GM23248 (cell line): ENCODE measurements at regions not wholly inside any gene's neighbourhood (a gene's known extent, or its start where the extent isn't known, plus 50 kb on each side); places are given as distances from the start of the nearest gene placed in this dataset.

Source experiments
- DNase-seq: peaks from one replicate; pipeline ENCODE4 v3.0.0-alpha.2; 2015
- H2AFZ ChIP-seq: fragments of 200-600 bp; sonication (generic); 2 replicates; pipeline ENCODE4 v1.6.1; 2016; ENCODE audit warnings: antibody characterized with exemption
- H3F3A ChIP-seq: fragments of 200-600 bp; sonication (generic); 2 replicates; pipeline ENCODE4 v1.6.1; 2016; ENCODE audit warnings: mild to moderate bottlenecking, antibody characterized with exemption, mixed run types; ENCODE audit not compliant: insufficient read depth
- H3K27ac ChIP-seq: fragments of 200-600 bp; sonication (generic); 2 replicates; pipeline ENCODE4 v1.5.1; 2016; ENCODE audit warnings: mild to moderate bottlenecking
- H3K27me3 ChIP-seq: fragments of 200-600 bp; sonication (generic); replicated peaks from 2 replicates; pipeline ENCODE4 v1.6.1; 2016; ENCODE audit warnings: mild to moderate bottlenecking; ENCODE audit not compliant: insufficient read depth
- H3K36me3 ChIP-seq: fragments of 200-600 bp; sonication (generic); 2 replicates; pipeline ENCODE4 v1.6.1; 2016; ENCODE audit warnings: low read depth, mild to moderate bottlenecking
- H3K4me1 ChIP-seq: fragments of 200-600 bp; sonication (generic); 2 replicates; pipeline ENCODE4 v1.6.1; 2016; ENCODE audit warnings: mild to moderate bottlenecking; ENCODE audit not compliant: insufficient read depth
- H3K4me2 ChIP-seq: fragments of 200-600 bp; sonication (generic); one replicate; pipeline ENCODE4 v1.6.1; 2016; ENCODE audit warnings: mild to moderate bottlenecking; ENCODE audit not compliant: unreplicated experiment
- H3K4me3 ChIP-seq: fragments of 200-600 bp; sonication (generic); 2 replicates; pipeline ENCODE4 v1.5.1; 2016; ENCODE audit warnings: mild to moderate bottlenecking
- H3K79me2 ChIP-seq: fragments of 200-600 bp; sonication (generic); 2 replicates; pipeline ENCODE4 v1.6.1; 2016; ENCODE audit warnings: mild to moderate bottlenecking; ENCODE audit not compliant: insufficient read depth
- H3K9ac ChIP-seq: fragments of 200-600 bp; sonication (generic); 2 replicates; pipeline ENCODE4 v1.6.1; 2016; ENCODE audit warnings: mild to moderate bottlenecking
- H3K9me2 ChIP-seq: fragments of 200-600 bp; sonication (generic); 2 replicates; pipeline ENCODE4 v1.6.1; 2016; ENCODE audit warnings: mixed run types, mild to moderate bottlenecking, moderate library complexity; ENCODE audit not compliant: insufficient read depth
- H3K9me3 ChIP-seq: fragments of 200-600 bp; sonication (generic); one replicate; pipeline ENCODE4 v1.6.1; 2017; ENCODE audit warnings: low read depth
- H4K20me1 ChIP-seq: fragments of 200-600 bp; sonication (generic); 2 replicates; pipeline ENCODE4 v1.6.0; 2016; ENCODE audit not compliant: insufficient read depth
- EZH2 ChIP-seq: fragments of 200-600 bp; sonication (generic); IDR thresholded peaks from 2 replicates; pipeline ENCODE4 v1.6.1; 2018; ENCODE audit warnings: antibody characterized with exemption, mild to moderate bottlenecking; ENCODE audit not compliant: insufficient read depth, poor library complexity, severe bottlenecking
- EZH2phosphoT487 ChIP-seq: fragments of 200-600 bp; sonication (generic); IDR thresholded peaks from 2 replicates; pipeline ENCODE4 v1.6.1; 2018; ENCODE audit warnings: antibody characterized with exemption, moderate library complexity, mild to moderate bottlenecking, low read depth; ENCODE audit not compliant: insufficient read depth
- WGBS, 2 experiments: methylation state at CpG; one replicate each; pipeline ENCODE4 v1.1.6; 2015 to 2017; ENCODE audit warnings: low lambda C conversion rate in 2 of 2, low coverage in 1 of 2; ENCODE audit errors: missing lambda C conversion rate in 2 of 2; 5-methylcytosine and 5-hydroxymethylcytosine counted together
- in situ Hi-C: fragments of 300-500 bp; cut with MboI; formaldehyde crosslinking; loops from 2 replicates; pipeline ENCODE4 v1.15.0; 2020

DNA sequence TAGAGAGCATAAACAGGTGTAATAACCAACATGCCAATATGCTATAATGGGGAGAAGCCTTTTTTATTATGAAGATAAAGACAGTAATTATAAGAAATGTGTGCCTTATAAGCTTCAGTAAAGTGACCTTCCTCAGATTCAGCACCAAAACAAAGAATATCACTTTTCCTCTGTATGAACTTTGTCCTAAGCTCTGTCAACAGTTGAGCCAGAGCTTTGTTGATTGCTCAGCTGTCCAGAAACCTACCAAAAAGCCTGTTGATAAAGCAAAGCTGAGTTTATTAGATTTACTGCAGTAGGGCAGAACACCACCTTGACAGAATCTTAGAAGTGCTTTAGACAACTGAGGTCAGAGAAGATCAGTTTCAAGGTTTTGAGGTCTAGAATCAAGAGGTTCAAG, 635.3 kb downstream of the EDEM1 start:
- Histone ChIP-seq H3K79me2 (no peaks in the 10 kb centered on the region), H3K4me3 (no peak overlapping the region), H3K4me1 (no peaks in the 10 kb centered on the region), H4K20me1 (no peaks in the 10 kb centered on the region), H2AFZ (no peak overlapping the region), H3K27ac (no peak overlapping the region), H3F3A (no peaks in the 10 kb centered on the region), H3K9me2 (no peaks in the 10 kb centered on the region), H3K9me3 (no peaks in the 10 kb centered on the region), H3K27me3 (no peaks in the 10 kb centered on the region), H3K4me2 (no peak overlapping the region), H3K9ac (no peak overlapping the region), H3K36me3 (no peaks in the 10 kb centered on the region)
- in situ Hi-C loops: no loop called here
- TF ChIP-seq EZH2 (no peak), EZH2phosphoT487 (no peak)
- no peak for DNase-seq

- TF ChIP-seq EZH2 (no peak), EZH2phosphoT487 (no peak)
- H3K9me2 ChIP-seq: no peaks in the 10 kb centered on the region
These were observed 639.0 kb downstream of the EDEM1 start for GRCh38 chr3:5826467-5826866.

GRCh38 chr3:5828251-5828650, 640.7 kb downstream of the EDEM1 start:
- Histone ChIP-seq H3K27me3 (no peaks in the 10 kb centered on the region), H4K20me1 (no peaks in the 10 kb centered on the region), H3K4me1 (no peaks in the 10 kb centered on the region), H3K9me3 (no peaks in the 10 kb centered on the region), H3K4me3 (no peak overlapping the region), H3K36me3 (no peaks in the 10 kb centered on the region), H2AFZ (no peak overlapping the region), H3K79me2 (no peaks in the 10 kb centered on the region), H3K27ac (no peak overlapping the region), H3K9ac (no peak overlapping the region), H3F3A (no peaks in the 10 kb centered on the region), H3K4me2 (no peak overlapping the region), H3K9me2 (no peaks in the 10 kb centered on the region)
- DNase-seq: no peak
- no peak for TF ChIP-seq EZH2
- no peak for TF ChIP-seq EZH2phosphoT487
- 29 to 30% methylated on average over 2 of the region's 2 CpGs for WGBS, 2 experiments
- in situ Hi-C loops: no loop called here

More at GRCh38 chr3:5826467-5826866, 639.0 kb downstream of the EDEM1 start:
- Histone ChIP-seq H3K27ac (no peak overlapping the region), H3K4me3 (no peak overlapping the region), H3K36me3 (no peaks in the 10 kb centered on the region), H4K20me1 (no peaks in the 10 kb centered on the region), H3K9ac (no peak overlapping the region), H3K27me3 (no peaks in the 10 kb centered on the region), H3K4me1 (no peaks in the 10 kb centered on the region), H3K79me2 (no peaks in the 10 kb centered on the region), H3K4me2 (no peak overlapping the region), H3F3A (no peaks in the 10 kb centered on the region), H2AFZ (no peak overlapping the region), H3K9me3 (no peaks in the 10 kb centered on the region)
- 16 to 22% methylated on average over 2 of the region's 2 CpGs for WGBS, 2 experiments
- in situ Hi-C loops: no loop called here
- DNase-seq: no peak

GRCh38 chr3:5840056-5840455, 652.5 kb downstream of the EDEM1 start:
- no peaks in the 10 kb centered on the region for H3K4me1 ChIP-seq
- WGBS, 2 experiments: 7 to 8% methylated on average over 3 of the region's 3 CpGs

GRCh38 chr3:5841599-5841998, 654.1 kb downstream of the EDEM1 start:
- Histone ChIP-seq H3K4me2 (no peak overlapping the region), H3K79me2 (no peaks in the 10 kb centered on the region), H2AFZ (no peak overlapping the region), H3K4me3 (no peak overlapping the region), H3K9me2 (no peaks in the 10 kb centered on the region), H3K27me3 (no peaks in the 10 kb centered on the region), H3K27ac (no peak overlapping the region), H3F3A (no peaks in the 10 kb centered on the region), H4K20me1 (no peaks in the 10 kb centered on the region), H3K36me3 (no peaks in the 10 kb centered on the region), H3K4me1 (no peaks in the 10 kb centered on the region), H3K9me3 (no peaks in the 10 kb centered on the region), H3K9ac (no peak overlapping the region)
- in situ Hi-C loops: no loop called here
- TF ChIP-seq EZH2phosphoT487: no peak
- TF ChIP-seq EZH2: no peak
- no peak for DNase-seq
- 7 to 17% methylated on average over 2 of the region's 2 CpGs for WGBS, 2 experiments

More at GRCh38 chr3:5840056-5840455, 652.5 kb downstream of the EDEM1 start:
- Histone ChIP-seq H3K4me3 (no peak overlapping the region), H2AFZ (no peak overlapping the region), H3K79me2 (no peaks in the 10 kb centered on the region), H3K9me2 (no peaks in the 10 kb centered on the region), H3K27me3 (no peaks in the 10 kb centered on the region), H3K27ac (no peak overlapping the region), H3F3A (no peaks in the 10 kb centered on the region), H4K20me1 (no peaks in the 10 kb centered on the region), H3K36me3 (no peaks in the 10 kb centered on the region), H3K4me2 (no peak overlapping the region), H3K9ac (no peak overlapping the region), H3K9me3 (no peaks in the 10 kb centered on the region)
- TF ChIP-seq EZH2phosphoT487: no peak
- TF ChIP-seq EZH2: no peak
- no peak for DNase-seq
- in situ Hi-C loops: no loop called here
